ENCODE measurements at regions not wholly inside any gene's neighbourhood (a gene's known extent, or its start where the extent isn't known, plus 50 kb on each side); places are given as distances from the start of the nearest gene placed in this dataset.

GRCh38 chr2:103818176-103818575, 1035.7 kb upstream of the POU3F3 start:
- TF ChIP-seq EZH2 (IDR thresholded peaks at IDR 0.05; ENCODE audit: borderline replicate concordance, low read depth, low read length, severe bottlenecking) = no peak
- no peak for TF ChIP-seq CTCF (IDR thresholded peaks at IDR 0.05; ENCODE audit: borderline replicate concordance, extremely low read depth, low read length, poor library complexity, severe bottlenecking)
